Skeletal muscle cell (primary cell): ENCODE measurements at regions not wholly inside any gene's neighbourhood (a gene's known extent, or its start where the extent isn't known, plus 50 kb on each side); places are given as distances from the start of the nearest gene placed in this dataset.
"Not testable (repeated sequence)": the region's sequence is repeated elsewhere in the genome, so short reads cannot be mapped to it uniquely, and the experiment has no call there.

Experiments used
- DNase-seq: peaks from one replicate; pipeline ENCODE4 v3.0.0-alpha.2; 2010; ENCODE audit warnings: low read depth
- H3K4me3 ChIP-seq: 2 replicates; pipeline ENCODE4 v1.5.1; 2011; ENCODE audit warnings: low read depth, mild to moderate bottlenecking, control low read depth, low read length, moderate library complexity

DNA sequence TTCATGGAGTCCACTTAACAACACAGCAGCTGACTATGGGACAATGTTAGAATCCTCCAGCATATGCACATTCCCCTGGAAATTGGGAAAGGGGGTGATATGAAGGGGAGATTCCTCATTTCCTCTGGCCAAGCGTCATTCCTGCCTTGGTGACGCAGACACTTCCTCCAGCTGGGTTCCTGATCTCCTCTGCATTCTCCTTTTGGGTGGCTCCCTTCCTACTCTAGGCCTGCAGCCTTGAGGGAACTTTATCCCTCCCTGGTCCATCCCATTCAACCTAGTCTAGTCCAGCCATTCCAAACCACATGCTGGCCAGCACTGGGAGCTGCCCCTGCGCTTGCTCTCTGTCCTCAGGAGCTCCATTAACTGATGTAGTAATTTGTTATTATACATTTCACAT, 216.8 kb downstream of the VAPA start:
- DNase-seq = no peak
- no peak overlapping the region for H3K4me3 ChIP-seq

DNA sequence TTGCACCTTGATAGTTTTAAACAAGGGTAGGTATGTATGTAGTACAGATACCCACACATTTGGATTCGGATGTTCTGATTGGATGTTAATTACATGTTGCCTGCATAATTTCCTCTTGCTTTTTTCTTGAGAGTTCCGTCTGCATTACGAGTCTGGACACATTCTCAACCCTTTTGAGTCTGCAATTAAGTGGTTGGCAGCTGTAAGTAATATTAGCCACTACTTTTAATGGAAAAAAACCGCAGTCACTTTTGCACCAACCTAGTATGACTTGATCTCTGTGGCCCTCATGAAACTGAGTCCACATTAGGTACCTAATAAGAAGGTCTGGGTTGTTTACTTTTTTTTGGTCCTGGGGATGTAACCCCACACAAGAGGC, 217.3 kb downstream of the VAPA start:
- no peak overlapping the region for H3K4me3 ChIP-seq
- no peak for DNase-seq

DNA sequence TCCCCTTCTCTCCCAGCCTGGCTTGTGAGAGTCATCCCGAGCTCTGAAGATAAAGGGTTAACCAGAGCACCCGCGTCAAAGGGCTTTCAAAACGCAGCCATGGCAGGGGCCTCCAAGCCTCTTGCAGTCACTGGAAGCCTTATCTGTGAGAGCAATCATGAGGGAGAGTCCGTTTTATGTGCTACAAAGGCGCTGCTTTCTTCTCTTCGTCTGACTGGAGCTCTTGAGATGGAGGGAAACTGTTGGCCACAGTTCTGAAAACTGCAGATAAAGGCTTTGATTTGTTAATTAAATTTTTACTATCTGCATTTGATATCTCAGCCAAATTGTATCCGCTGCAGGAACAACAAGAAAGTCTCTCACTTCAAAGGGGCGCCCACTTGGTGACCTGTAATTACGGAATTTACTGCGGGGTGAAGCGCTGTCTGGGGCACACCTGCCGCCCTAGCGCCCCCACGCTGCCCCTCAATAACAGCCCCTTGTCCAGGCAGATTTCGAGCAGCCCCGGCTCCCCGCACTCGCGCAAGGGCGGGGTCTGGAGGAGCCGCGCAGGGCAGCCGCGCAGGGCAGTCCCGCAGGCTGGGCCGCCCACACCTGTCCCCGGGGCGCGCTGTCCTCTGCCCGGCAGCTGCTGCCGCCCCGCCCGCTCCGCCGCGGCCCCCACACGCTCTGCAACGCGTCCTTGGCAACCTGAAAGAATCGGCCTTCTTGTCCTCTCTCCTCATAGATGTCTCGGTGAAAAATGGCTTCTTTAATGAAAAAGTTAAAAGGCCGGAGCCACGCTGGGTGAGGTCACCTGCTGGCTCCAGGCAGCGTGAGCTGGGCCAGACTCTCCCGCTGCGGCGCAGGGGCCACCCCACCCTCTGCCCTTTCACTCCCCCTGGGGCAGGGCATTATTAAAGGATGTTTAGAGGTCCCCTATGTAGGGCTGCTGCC, 217.9 kb downstream of the VAPA start:
- no peak overlapping the region for H3K4me3 ChIP-seq
- DNase-seq = no peak

DNA sequence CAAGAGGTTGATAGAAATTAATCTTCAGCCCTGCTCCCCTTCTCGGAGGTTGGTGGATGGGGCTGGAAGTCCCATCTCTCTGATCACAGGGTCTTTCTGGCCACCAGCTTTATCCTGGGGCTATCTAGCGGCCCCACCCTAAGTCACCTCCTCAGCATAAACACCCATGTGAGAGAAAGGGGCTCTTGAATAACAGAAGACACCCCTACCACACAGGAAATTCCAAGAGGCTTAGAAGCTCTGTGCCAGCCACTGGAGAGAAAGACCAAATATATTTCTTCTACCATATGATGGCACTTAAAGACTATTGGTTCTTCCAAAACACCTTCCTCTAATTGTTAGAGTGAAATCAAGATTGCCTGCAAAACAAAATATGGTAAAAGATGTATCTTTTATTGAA, 219.7 kb downstream of the VAPA start:
- no peak for DNase-seq
- H3K4me3 ChIP-seq = no peak overlapping the region

DNA sequence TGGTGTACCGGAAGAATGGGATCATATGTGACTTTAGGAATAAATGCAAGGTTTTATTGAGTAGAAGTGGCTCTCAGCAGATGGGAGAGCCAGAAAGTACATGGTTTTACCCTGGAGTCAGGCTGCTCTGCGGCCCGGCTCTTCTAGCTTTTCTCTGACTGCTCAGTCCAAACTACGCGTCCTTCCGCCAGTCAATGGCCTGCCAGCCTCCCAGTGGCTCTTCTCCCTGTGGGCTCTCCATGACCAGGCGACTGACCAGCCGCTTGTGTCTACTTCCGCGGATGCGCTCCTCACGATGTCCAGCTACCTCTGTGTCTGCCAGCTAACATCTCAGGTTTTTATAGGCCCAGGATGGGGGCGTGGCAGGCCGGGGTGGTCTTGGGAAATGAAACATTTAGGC, 220.4 kb downstream of the VAPA start:
- H3K4me3 ChIP-seq = no peak overlapping the region
- no peak for DNase-seq

DNA sequence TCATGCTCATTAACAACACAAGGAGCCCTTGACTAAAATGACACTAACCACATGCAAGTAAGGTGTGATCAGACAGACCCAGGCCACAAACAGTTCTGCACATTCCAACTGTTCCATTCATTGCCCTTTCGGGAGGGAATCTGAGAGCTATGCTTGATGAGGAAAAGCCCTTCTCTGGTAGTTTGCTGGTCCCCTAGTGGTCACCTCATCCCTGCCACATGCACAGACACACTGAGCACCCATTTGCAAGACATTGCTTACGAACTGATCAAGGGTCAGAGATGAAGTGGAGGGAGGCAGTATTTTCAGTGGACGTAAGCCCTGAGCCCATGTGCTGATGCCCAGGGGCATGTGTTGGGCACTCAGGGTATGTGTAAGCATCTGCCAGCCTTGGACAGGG, 220.9 kb downstream of the VAPA start:
- H3K4me3 ChIP-seq, DNase-seq: not testable (repeated sequence)

DNA sequence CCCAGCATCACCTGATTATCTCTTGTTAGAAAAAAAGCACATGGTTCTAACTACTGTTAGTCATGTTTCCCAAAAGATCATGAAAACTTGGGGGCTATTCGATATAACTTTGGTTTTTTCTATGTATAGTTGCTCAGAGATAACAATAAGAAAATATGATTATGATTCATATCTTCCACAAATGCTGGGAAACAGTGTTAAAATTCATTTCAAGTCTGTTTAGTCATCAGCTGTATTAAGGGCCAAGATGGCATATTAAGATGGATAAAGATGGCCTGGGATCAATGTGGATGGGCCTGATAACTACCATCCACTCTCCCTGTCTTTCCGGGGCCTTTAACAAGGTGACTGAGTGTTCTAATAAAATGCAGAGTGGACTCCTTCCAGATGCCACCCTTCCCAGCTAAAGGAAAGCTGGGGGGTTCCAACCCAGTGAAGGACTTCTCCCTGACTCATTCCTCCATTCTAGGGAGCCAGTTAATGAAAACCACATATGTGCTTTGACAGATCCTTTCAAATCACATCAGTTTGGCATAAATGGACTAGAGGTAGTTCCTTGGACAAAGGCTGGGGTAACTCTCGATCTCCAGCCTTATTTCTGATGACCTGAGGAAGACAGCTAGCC, 221.6 kb downstream of the VAPA start:
- no peak for DNase-seq
- H3K4me3 ChIP-seq = no peak overlapping the region

DNA sequence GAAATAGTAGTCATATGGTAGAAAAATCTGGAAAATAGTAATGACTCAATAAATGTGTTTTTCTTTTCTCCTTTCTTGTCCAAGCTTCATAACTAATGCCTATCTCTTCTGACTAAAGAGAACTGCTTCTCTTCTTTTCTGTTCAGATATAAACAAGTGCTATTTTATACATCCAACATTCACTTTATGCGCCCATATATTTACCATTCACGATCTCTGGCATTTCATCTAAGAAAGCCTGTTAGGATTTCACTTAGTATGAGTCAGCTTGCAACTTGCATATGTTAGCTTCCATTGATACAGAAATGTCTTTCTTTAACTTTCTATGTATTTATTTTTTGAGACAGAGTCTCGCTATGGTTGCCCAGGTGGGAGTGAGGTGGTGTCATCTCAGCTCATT, 224.9 kb downstream of the VAPA start:
- no peak overlapping the region for H3K4me3 ChIP-seq
- no peak for DNase-seq

DNA sequence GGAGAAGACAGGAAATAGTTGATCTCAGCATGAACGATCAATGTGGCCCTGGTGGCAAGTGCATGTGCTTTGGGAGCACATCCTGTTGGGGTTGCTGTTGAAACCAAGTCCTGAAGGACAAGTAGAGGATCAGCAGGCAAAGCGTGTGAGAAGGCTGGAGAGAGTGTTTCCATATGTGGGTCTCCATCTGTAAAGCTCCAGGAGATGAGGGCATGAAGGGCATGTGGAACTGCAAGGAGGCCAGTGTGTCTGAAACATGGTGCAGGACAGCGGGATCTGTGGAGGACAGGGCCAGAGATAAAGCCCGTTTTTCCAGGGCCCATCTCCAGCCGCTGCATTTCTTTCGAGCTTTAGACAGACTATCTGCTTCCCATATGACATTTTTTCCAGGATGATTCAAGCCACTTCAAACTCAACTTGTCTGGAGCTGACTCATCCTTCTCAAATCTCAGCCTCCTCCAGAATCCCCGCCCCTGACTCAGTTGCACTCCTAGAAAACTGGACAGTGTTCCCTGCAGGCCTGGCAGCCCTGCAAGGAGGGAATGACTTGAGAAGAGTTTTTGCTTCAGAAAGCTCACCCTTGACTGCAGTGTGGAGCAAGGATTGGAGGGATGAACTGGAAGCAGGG, 226.1 kb downstream of the VAPA start:
- H3K4me3 ChIP-seq = no peak overlapping the region

DNA sequence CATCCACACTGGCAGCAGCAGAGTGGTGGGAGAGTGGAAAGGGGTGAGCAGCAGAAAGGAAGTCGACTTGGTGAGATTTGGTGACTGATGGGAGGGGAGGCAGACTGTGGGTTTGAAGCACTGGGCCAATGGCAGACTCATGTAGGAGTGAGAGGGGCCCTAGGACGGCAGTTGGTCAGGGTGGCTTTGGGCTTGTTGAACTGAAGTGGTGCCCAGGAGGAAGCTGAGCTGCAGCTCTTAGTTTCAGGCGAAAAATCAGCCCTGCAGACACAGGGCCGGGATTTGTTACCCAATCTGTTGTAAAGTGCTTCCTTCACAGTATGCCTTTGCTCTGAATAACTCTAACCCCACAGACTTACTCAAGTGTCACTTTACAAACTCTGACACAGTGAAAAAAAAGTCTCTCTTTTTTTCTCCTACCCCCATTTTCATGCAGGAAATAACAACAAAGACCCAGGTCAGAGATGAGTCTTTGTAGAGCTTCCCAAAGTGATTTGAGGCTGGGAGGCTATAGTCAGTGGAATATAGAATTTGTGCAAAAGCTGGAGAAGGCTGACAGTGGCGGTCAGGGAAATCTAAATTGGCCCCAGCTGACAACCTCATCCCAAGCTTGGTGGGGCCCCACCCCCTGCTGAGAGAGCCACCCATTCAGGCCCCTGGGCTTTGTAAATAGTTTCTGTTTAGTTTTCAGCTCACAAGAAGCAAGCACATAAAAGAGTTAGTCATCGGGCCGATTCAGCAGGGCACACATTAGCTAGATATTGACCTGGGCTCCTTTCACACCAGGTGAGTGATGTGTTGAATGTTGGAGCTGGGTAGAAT, 226.9 kb downstream of the VAPA start:
- no peak overlapping the region for H3K4me3 ChIP-seq
- DNase-seq = no peak

More for the DNA sequence above, 226.1 kb downstream of the VAPA start:
- DNase-seq = no peak

DNA sequence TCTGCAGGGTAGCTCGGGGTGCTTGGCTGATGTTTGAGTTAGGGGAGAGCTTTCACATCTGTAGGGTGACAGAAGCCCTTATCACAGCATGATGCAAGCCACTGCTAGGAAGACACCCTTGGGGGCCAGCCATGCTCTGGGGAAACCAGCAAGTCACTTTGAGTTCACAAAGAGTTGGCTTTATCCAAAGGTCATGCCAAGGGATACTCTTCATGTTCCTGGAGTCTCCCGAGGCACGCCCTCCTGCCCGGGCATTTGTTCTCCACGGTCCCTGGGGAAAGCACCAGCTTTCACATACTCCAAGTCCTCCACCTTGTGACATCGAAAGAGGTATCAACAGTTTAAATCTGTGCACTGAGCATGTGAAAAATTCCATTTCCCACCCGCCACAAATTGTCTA, 227.7 kb downstream of the VAPA start:
- DNase-seq = no peak
- H3K4me3 ChIP-seq = no peak overlapping the region

DNA sequence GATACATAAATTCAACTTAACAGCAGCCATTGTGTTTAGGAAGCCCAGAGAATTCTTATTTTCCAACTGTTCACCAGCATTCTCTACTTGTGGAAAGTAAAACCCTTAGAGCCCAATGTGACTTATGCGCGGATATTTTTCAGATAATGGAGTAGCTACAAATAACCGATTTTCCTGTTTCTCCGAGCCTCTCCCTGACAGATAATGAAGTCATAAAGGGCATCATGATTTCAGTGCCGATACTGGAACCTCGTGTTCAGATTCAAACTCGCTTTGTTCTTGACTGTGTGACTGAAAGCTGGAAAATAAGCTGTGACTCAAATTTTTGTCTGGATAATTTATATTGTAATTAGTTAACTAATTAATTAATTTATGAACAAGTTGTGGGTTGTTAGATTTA, 228.2 kb downstream of the VAPA start:
- DNase-seq = no peak
- no peak overlapping the region for H3K4me3 ChIP-seq

DNA sequence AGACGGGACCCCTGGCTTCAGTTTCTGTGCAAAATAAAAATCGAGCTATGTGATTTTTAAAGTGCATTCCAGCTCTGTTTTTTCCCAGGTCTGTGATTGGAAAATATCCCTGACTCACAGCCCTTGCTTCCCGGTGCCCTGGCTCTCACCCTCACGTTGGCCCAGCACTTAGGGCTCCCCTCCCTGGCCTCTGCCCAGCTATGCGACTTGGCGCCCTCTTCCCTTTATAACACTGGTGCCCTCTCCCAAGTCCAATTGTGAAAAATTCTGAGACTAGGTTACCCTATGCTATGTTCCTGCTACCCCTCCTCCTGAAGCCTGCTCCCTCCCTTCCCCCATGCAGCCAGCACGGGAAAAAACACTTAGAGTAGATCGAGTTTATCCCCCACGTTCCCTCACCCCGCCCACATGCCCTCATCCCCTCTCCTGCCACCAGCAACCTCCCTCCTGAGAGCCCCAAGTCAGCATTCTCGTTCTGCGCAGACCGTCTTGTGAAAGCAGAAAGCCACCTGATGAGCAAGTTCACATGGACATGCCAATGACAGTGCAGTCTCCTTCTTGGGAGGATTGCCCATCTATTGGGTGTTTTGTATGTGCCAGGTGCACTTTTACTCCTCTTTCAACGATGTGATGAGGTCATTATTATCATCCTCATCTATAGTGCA, 228.8 kb downstream of the VAPA start:
- no peak overlapping the region for H3K4me3 ChIP-seq
- DNase-seq = no peak

DNA sequence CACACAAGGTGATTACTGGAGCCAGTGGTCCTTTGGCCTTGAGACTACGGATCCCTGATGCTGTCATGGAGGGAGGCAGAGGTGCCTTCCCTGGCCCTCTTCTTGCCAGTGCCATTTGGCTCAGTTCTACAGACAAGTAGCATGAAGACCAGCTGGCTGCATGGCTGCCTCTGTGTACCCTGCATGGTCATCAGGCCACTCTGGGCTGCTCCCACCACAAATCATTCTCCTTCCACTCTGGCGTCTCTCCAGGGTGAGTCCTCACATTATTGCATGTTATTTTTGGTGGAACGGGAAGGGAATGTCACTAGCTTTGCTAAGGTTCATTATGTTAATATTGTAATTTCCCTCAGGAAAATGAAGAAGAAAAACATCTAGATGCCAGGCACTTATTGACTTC, 229.8 kb downstream of the VAPA start:
- no peak overlapping the region for H3K4me3 ChIP-seq
- no peak for DNase-seq

DNA sequence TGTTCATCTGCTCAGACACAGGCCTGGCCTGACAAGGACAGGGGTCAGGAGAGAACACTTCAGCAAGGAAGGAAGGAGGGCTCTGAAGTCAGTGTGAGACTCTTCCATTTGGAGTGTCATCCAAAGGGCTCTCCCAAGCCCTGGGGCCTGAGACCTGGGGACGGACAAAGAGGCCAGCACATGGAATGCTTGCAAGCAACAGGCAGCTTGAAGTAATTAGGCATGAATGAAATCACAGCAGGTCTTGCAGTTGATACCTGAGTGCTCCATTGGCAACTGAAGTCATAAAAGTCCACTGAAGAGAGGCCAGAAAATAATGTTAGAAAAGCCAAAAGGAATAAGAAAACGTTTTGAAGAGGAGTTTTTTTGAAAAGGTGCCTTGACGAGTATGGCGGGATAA, 231.7 kb downstream of the VAPA start:
- no peak overlapping the region for H3K4me3 ChIP-seq
- no peak for DNase-seq

DNA sequence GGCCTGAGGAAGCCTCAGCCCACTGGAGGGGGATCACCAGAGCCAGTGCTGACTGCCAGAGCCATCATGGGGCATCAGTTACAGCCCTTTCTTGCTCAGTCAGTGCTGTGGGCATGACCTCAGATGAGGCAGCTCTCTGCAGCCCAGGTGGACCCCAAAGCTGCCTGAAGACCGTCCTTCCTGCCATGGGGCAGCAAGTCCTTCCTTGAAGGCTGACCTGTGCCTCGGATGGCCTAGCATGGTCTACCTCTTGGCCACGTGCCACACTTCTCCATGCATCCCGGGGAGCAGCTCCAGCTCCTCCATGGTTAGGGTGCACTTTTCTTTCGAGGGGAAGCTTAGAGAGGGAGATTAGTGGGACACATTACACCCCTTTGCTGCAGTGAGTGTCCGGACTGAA, 233.4 kb downstream of the VAPA start:
- H3K4me3 ChIP-seq = no peak overlapping the region
- no peak for DNase-seq

DNA sequence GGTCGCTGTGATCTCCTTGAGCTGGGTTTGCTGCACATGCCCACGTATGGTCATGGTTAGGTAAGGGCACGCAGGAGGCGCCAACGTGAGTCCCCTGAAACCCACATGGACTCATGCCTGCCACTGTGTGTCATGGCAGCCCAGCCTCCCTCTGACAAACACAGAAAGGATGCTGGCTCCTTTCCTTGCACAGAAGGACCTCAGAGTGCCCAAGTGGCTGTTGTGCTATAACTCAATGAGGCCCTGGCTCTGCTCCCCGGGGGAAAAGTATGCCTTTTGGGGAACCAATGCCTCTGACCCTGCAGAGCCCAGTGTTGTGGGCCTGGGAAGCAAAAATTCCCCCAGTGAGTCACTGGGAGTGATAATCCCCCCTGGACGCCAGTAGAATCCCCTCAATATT, 233.9 kb downstream of the VAPA start:
- DNase-seq = no peak
- H3K4me3 ChIP-seq = no peak overlapping the region

DNA sequence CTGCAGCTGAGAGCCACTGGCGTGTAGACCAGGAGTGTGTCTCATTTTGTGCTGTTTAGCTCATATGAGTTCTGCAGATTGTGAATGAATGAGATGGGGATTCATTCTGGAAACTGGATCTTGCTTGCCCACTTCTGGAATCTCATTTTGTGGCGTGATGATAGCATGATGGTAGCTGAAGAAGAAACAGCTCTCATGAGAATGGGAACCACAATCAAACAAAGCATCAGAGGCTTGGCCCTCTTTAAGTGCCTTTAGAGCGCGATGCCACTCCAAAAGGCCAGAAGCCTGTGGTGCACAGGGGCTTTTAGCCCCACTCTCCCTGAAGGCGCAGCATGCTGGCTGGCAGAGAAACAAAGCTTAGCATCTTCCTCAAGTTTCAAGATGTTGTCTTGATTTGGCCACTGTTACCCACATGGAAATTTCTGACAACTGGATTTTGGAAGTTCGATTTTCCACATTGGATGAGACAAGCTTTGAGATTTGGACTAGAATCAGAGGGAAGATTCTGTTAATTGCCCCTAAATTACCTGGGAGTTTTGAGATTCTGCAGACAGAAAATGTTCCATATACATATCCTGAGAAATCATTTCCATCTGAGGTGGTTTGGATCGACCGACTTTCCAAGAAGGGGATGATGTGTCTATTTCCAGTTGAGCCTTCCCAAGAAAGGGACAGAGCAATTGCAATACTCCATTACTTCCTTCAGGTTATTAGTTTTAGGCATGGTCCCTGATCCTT, 234.5 kb downstream of the VAPA start:
- no peak for DNase-seq
- no peak overlapping the region for H3K4me3 ChIP-seq
